ENCODE measurements at regions not wholly inside any gene's neighbourhood (a gene's known extent, or its start where the extent isn't known, plus 50 kb on each side); places are given as distances from the start of the nearest gene placed in this dataset.
A peak's percentile ranks its signal among the peaks of the same experiment; 100 is the strongest.

DNA sequence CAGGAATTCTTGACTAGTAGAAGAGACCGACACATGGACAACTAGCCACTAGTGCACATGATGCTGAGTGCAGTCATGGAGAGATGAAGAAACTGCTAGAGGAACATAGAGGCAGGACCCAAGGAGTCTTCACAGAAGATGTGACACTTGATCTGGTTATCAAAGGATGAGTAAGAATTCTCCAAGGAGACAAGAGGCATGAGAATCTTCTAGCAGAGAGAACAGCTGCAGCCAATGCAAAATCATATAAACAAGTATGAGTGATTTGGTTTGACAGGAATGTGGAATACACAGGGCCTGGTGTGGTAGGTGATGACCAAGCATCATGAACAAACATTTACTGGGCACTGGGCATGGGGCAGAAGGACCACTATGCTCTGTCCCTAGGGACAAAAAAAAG, 140.9 kb upstream of the CTTNBP2NL start:
- H3K27me3 Mint-ChIP-seq (ENCODE audit: insufficient read depth, low read depth) = no peaks in the 10 kb centered on the region
- H3K79me2 ChIP-seq (ENCODE audit: low read depth) = no peaks in the 10 kb centered on the region
- no peak for TF ChIP-seq CTCF (IDR thresholded peaks at IDR 0.05)
- TF ChIP-seq EZH2phosphoT487 (IDR thresholded peaks at IDR 0.05) = no peak
- TF ChIP-seq EZH2 (IDR thresholded peaks at IDR 0.05) = no peak
- no peak overlapping the region for H3K9ac ChIP-seq
- DNase-seq (ENCODE audit: low spot score) = no peak
- H3K4me3 Mint-ChIP-seq = no peak overlapping the region
- no peak overlapping the region for H3K27ac Mint-ChIP-seq
- H3K9me3 Mint-ChIP-seq = no peaks in the 10 kb centered on the region
- no peak overlapping the region for H3K27ac ChIP-seq
- H3K4me1 Mint-ChIP-seq = peaks cover 7% of the 10 kb centered on the region
- H3K4me3 ChIP-seq = no peak overlapping the region
- H3K36me3 Mint-ChIP-seq = no peaks in the 10 kb centered on the region
- no peaks in the 10 kb centered on the region for H3K9me3 ChIP-seq (ENCODE audit: low read depth)
- H3K4me2 ChIP-seq = no peak overlapping the region
- no peaks in the 10 kb centered on the region for H3K27me3 ChIP-seq
- H3K36me3 ChIP-seq = no peaks in the 10 kb centered on the region
- H4K20me1 ChIP-seq (ENCODE audit: low read depth) = no peaks in the 10 kb centered on the region
- H3F3A ChIP-seq (ENCODE audit: low read depth) = no peaks in the 10 kb centered on the region
- H3K4me1 ChIP-seq = peaks cover 11% of the 10 kb centered on the region
- no peak overlapping the region for H2AFZ ChIP-seq (replicated peaks)

- Mint-ChIP-seq H3K4me3 (no peak overlapping the region), H3K27ac (no peak overlapping the region)
Observed at GRCh38 chr1:112256411-112256810, 139.6 kb upstream of the CTTNBP2NL start.

GRCh38 chr1:112257043-112257835, 138.8 kb upstream of the CTTNBP2NL start:
- no peaks in the 10 kb centered on the region for H3K79me2 ChIP-seq (ENCODE audit: low read depth)
- DNase-seq (ENCODE audit: low spot score) = no peak
- no peak overlapping the region for H3K4me3 Mint-ChIP-seq
- H2AFZ ChIP-seq (replicated peaks) = no peak overlapping the region
- peaks cover 33% of the 10 kb centered on the region for H3K4me1 ChIP-seq
- H3K9me3 Mint-ChIP-seq = no peaks in the 10 kb centered on the region
- H3K36me3 ChIP-seq = no peaks in the 10 kb centered on the region
- no peak overlapping the region for H3K27ac ChIP-seq
- H3K9me3 ChIP-seq (ENCODE audit: low read depth) = no peaks in the 10 kb centered on the region
- H3F3A ChIP-seq (ENCODE audit: low read depth) = no peaks in the 10 kb centered on the region
- H4K20me1 ChIP-seq (ENCODE audit: low read depth) = no peaks in the 10 kb centered on the region
- peaks cover 24% of the 10 kb centered on the region for H3K4me1 Mint-ChIP-seq
- H3K9ac ChIP-seq = no peak overlapping the region
- H3K4me3 ChIP-seq = no peak overlapping the region
- no peaks in the 10 kb centered on the region for H3K36me3 Mint-ChIP-seq
- no peak overlapping the region for H3K4me2 ChIP-seq
- no peaks in the 10 kb centered on the region for H3K27me3 ChIP-seq
- no peak overlapping the region for H3K27ac Mint-ChIP-seq
- TF ChIP-seq EZH2phosphoT487 (IDR thresholded peaks at IDR 0.05) = no peak
- no peak for TF ChIP-seq CTCF (IDR thresholded peaks at IDR 0.05)
- no peak for TF ChIP-seq EZH2 (IDR thresholded peaks at IDR 0.05)
- no peaks in the 10 kb centered on the region for H3K27me3 Mint-ChIP-seq (ENCODE audit: insufficient read depth, low read depth)

More at GRCh38 chr1:112256411-112256810, 139.6 kb upstream of the CTTNBP2NL start:
- no peaks in the 10 kb centered on the region for H3K9me3 ChIP-seq (ENCODE audit: low read depth)
- no peaks in the 10 kb centered on the region for H3K27me3 Mint-ChIP-seq (ENCODE audit: insufficient read depth, low read depth)
- H3K4me2 ChIP-seq = no peak overlapping the region
- H3K4me1 Mint-ChIP-seq = peaks cover 20% of the 10 kb centered on the region
- no peak overlapping the region for H3K4me3 ChIP-seq
- TF ChIP-seq EZH2phosphoT487 (IDR thresholded peaks at IDR 0.05) = no peak
- no peaks in the 10 kb centered on the region for H3K27me3 ChIP-seq
- H3K4me1 ChIP-seq = peaks cover 24% of the 10 kb centered on the region
- H3F3A ChIP-seq (ENCODE audit: low read depth) = no peaks in the 10 kb centered on the region
- no peak overlapping the region for H3K27ac ChIP-seq
- DNase-seq (ENCODE audit: low spot score) = no peak
- H3K36me3 Mint-ChIP-seq = no peaks in the 10 kb centered on the region
- no peaks in the 10 kb centered on the region for H4K20me1 ChIP-seq (ENCODE audit: low read depth)
- H3K79me2 ChIP-seq (ENCODE audit: low read depth) = no peaks in the 10 kb centered on the region
- H3K9ac ChIP-seq = no peak overlapping the region
- H3K9me3 Mint-ChIP-seq = no peaks in the 10 kb centered on the region
- no peak overlapping the region for H2AFZ ChIP-seq (replicated peaks)
- H3K36me3 ChIP-seq = no peaks in the 10 kb centered on the region

- TF ChIP-seq CTCF (IDR thresholded peaks at IDR 0.05) = no peak
- TF ChIP-seq EZH2 (IDR thresholded peaks at IDR 0.05) = no peak
- TF ChIP-seq EZH2phosphoT487 (IDR thresholded peaks at IDR 0.05) = no peak
- Histone ChIP-seq H3K4me3 (no peak overlapping the region), H3K9me3 (ENCODE audit: low read depth) (no peaks in the 10 kb centered on the region), H4K20me1 (ENCODE audit: low read depth) (no peaks in the 10 kb centered on the region), H3K9ac (no peak overlapping the region), H3F3A (ENCODE audit: low read depth) (no peaks in the 10 kb centered on the region), H3K27me3 (no peaks in the 10 kb centered on the region), H3K27ac (no peak overlapping the region), H3K36me3 (no peaks in the 10 kb centered on the region), H3K4me1 (peaks cover 34% of the 10 kb centered on the region), H3K79me2 (ENCODE audit: low read depth) (no peaks in the 10 kb centered on the region), H3K4me2 (peak overlapping the region; percentile 21), H2AFZ (replicated peaks) (no peak overlapping the region)
- Mint-ChIP-seq H3K27me3 (ENCODE audit: insufficient read depth, low read depth) (peaks cover 2% of the 10 kb centered on the region), H3K9me3 (no peaks in the 10 kb centered on the region), H3K4me1 (peaks cover 29% of the 10 kb centered on the region), H3K4me3 (no peak overlapping the region), H3K27ac (no peak overlapping the region), H3K36me3 (no peaks in the 10 kb centered on the region)
- no peak for DNase-seq (ENCODE audit: low spot score)
Observed at GRCh38 chr1:112260699-112261098, 135.3 kb upstream of the CTTNBP2NL start.
